Colonic mucosa (tissue), 4 donors: ENCODE measurements at regions not wholly inside any gene's neighbourhood (a gene's known extent, or its start where the extent isn't known, plus 50 kb on each side); places are given as distances from the start of the nearest gene placed in this dataset.

Experiments
- DNase-seq: peaks from one replicate; pipeline ENCODE4 v3.0.0-alpha.2; 2020
- H3K27ac ChIP-seq: fragments of 200-600 bp; one replicate; pipeline ENCODE4 v1.8.0; 2021
- H3K27me3 ChIP-seq: fragments of 200-600 bp; one replicate; pipeline ENCODE4 v1.8.0; 2021
- H3K36me3 ChIP-seq: fragments of 200-600 bp; one replicate; pipeline ENCODE4 v1.8.0; 2021
- H3K4me1 ChIP-seq: fragments of 200-600 bp; one replicate; pipeline ENCODE4 v1.8.0; 2021; ENCODE audit warnings: mild to moderate bottlenecking
- H3K4me3 ChIP-seq: fragments of 200-600 bp; one replicate; pipeline ENCODE4 v1.8.0; 2021
- H3K9ac ChIP-seq, 2 donors: one replicate each; pipeline ENCODE4 v1.7.0; 2013; ENCODE audit warnings: control low read depth in 2 of 2, low read depth in 2 of 2, low read length in 2 of 2
- H3K9me3 ChIP-seq: fragments of 200-600 bp; one replicate; pipeline ENCODE4 v1.8.0; 2021
- intact Hi-C: fragments of 100-400 bp; cut with DNase I; formaldehyde crosslinking; loops from one replicate; pipeline ENCODE4 v1.14.1; 2022
- TF ChIP-seq, protein P1 (sequence below): fragments of 200-600 bp; IDR thresholded peaks from one replicate; pipeline ENCODE4 v1.8.0; 2022; ENCODE audit warnings: antibody characterized with exemption, mild to moderate bottlenecking
- donor health status: healthy.
- donor health status: DM: no; HTN: no; CAD: no.
- donor health status: DM: no; HTN: no; CAD: no.

DNA sequence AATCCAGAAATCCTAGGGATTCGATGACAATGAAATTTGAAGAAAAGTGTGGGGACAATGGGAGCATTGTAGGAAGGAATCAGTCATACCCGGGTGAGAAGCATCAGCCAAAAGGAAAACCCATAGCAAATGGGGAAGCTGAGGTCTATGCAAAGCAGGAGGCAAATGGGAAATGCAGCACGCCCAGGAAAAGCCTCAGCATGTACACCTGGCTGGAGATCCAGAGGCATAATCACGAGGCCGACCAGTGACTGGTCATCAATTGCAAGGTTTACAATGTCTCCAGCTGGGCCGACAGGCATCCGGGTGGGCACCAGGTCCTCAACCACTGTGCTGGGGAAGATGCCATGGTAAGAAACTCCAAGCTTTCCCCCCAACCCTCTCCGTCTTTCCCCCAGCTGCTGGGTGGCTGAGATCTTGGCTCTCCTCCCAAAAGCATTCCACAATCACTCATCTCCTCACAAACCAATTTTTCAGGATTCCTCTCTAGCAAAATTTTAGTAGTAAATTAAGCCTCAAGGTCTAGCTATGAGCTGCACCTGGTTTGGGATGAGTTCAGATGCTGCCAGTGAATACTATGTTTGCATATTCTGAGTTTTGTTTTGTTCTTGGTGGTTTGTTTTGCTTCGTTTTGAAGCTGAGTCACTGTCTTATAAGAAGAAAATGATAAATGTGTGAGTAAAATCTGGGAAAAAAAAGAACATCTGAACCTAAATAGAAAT is 98.0 kb upstream of the OR5AK2 start:
- no peak overlapping the region for H3K9ac ChIP-seq
- DNase-seq = no peak
- H3K27ac ChIP-seq = no peak overlapping the region
- no peaks in the 10 kb centered on the region for H3K4me1 ChIP-seq
- intact Hi-C loops = no loop called here
- H3K36me3 ChIP-seq = no peaks in the 10 kb centered on the region
- TF ChIP-seq, protein P1, sequence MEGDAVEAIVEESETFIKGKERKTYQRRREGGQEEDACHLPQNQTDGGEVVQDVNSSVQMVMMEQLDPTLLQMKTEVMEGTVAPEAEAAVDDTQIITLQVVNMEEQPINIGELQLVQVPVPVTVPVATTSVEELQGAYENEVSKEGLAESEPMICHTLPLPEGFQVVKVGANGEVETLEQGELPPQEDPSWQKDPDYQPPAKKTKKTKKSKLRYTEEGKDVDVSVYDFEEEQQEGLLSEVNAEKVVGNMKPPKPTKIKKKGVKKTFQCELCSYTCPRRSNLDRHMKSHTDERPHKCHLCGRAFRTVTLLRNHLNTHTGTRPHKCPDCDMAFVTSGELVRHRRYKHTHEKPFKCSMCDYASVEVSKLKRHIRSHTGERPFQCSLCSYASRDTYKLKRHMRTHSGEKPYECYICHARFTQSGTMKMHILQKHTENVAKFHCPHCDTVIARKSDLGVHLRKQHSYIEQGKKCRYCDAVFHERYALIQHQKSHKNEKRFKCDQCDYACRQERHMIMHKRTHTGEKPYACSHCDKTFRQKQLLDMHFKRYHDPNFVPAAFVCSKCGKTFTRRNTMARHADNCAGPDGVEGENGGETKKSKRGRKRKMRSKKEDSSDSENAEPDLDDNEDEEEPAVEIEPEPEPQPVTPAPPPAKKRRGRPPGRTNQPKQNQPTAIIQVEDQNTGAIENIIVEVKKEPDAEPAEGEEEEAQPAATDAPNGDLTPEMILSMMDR = no peak
- H3K4me3 ChIP-seq = no peak overlapping the region
- H3K9me3 ChIP-seq = no peaks in the 10 kb centered on the region
- no peaks in the 10 kb centered on the region for H3K27me3 ChIP-seq

DNA sequence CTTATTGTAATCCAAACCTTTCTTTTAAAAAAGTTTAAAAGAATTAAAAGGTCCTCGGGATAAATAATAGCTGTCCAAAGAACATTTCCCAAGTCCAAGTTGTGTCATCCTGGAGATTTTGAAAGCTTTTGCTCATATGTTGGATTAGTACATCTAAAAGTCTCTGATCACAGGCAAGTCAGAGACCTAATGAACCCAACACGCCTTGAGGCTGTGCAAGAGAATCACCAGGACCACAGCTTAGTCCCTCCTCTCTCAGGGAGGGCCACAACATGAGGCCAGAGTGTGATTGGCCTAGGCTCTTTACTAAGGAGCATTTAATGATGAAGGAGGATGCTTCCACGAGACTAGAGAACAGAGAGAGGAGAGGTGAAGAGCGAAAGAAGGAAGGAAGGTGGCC is 98.7 kb upstream of the OR5AK2 start:
- H3K27ac ChIP-seq = no peak overlapping the region
- H3K27me3 ChIP-seq = no peaks in the 10 kb centered on the region
- DNase-seq = no peak
- TF ChIP-seq, protein P1 = no peak
- H3K4me1 ChIP-seq = no peaks in the 10 kb centered on the region
- intact Hi-C loops = no loop called here
- H3K4me3 ChIP-seq = no peak overlapping the region
- H3K9ac ChIP-seq = no peak overlapping the region
- no peaks in the 10 kb centered on the region for H3K36me3 ChIP-seq
- H3K9me3 ChIP-seq = no peaks in the 10 kb centered on the region

DNA sequence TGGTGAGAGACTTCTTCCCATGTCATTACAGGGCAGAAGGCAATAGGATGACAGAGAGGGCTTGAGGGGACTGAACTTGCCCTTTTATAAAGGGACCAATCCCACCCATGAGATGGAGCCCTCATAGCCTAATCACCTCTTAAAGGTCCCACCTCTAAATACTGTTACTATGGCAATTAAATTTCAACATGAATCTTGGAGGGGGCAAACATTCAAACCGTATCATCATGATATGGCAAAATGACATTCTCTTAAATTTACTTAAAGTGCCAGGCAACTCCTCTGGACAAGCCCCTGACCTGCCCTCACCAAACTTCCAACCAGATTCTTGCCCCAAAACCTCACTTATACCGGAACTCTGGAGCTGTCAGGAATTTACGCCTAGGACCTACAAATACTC is 100.8 kb upstream of the OR5AK2 start:
- intact Hi-C loops = no loop called here
- no peaks in the 10 kb centered on the region for H3K9me3 ChIP-seq
- H3K27me3 ChIP-seq = no peaks in the 10 kb centered on the region
- no peak overlapping the region for H3K9ac ChIP-seq
- no peak overlapping the region for H3K4me3 ChIP-seq
- no peaks in the 10 kb centered on the region for H3K36me3 ChIP-seq
- no peak overlapping the region for H3K27ac ChIP-seq
- TF ChIP-seq, protein P1 = no peak
- DNase-seq = no peak
- no peaks in the 10 kb centered on the region for H3K4me1 ChIP-seq

DNA sequence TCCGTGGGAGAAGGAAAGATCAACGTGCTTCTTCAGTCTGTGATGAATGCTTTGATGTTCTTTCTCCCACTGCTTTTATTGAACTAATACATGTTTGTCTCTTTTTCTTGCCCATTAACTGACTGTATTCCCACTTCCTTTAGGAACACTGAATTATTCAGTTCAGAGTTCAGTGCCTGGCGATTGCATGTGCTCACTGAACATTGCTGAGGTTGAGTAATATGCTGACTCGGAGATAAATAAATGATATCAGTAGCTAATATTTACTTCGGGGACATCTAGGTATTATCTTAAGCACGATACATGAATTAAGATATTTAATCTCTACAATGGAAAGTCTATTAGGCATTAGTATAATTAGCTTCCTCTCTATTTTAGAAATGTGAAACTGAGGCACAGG is 102.3 kb upstream of the OR5AK2 start:
- Histone ChIP-seq H3K4me3 (no peak overlapping the region), H3K36me3 (no peaks in the 10 kb centered on the region), H3K9ac (no peak overlapping the region), H3K9me3 (no peaks in the 10 kb centered on the region), H3K27me3 (no peaks in the 10 kb centered on the region), H3K27ac (peak overlapping the region; percentile 50), H3K4me1 (no peaks in the 10 kb centered on the region)
- TF ChIP-seq, protein P1 = no peak
- no peak for DNase-seq
- intact Hi-C loops = no loop called here

DNA sequence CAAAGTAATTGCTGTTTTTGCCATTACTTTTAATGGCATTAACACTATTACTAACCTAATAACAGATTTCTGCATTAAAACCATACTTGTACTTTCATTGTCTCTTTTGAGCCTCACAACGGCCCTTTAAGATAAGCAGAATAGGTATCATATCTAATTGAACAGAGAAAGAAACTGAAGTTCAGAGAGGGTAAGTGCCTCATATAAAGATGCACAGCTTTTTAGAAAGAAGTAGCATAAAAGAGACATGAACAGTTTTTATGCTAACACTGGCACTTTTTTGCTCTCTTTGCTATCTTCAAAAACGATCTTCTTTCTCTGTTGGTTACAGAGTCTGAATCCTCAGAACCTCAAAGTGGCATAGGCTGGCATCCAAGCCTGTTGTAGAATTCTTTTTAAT is 102.9 kb upstream of the OR5AK2 start:
- Histone ChIP-seq H3K4me1 (no peaks in the 10 kb centered on the region), H3K9ac (no peak overlapping the region), H3K9me3 (no peaks in the 10 kb centered on the region), H3K36me3 (no peaks in the 10 kb centered on the region), H3K27me3 (no peaks in the 10 kb centered on the region), H3K27ac (peak overlapping the region; percentile 50), H3K4me3 (no peak overlapping the region)
- TF ChIP-seq, protein P1 = no peak
- intact Hi-C loops = no loop called here
- no peak for DNase-seq
